ENCODE measurements at regions not wholly inside any gene's neighbourhood (a gene's known extent, or its start where the extent isn't known, plus 50 kb on each side); places are given as distances from the start of the nearest gene placed in this dataset.

- Histone ChIP-seq H3K27me3 (ENCODE audit: control insufficient read depth in 4 of 4, insufficient read depth in 4 of 4, low read length in 3 of 4) (no peaks in the 10 kb centered on the region), H3K9ac (ENCODE audit: low read depth in 1 of 2, low read length in 2 of 2) (no peak overlapping the region), H3K36me3 (ENCODE audit: control insufficient read depth in 4 of 4, insufficient read depth in 3 of 4, low read depth in 1 of 4, low read length in 3 of 4) (no peaks in the 10 kb centered on the region), H3K4me3 (ENCODE audit: low read depth in 1 of 3, low read length in 3 of 3) (no peak overlapping the region), H3K4me1 (ENCODE audit: control insufficient read depth in 4 of 4, insufficient read depth in 4 of 4, low read length in 3 of 4) (no peaks in the 10 kb centered on the region), H3K9me3 (ENCODE audit: control insufficient read depth in 4 of 4, low read length in 3 of 4) (no peaks in the 10 kb centered on the region), H3K27ac (ENCODE audit: low read depth in 1 of 2, low read length in 2 of 2) (no peak overlapping the region)
- TF ChIP-seq FOXA1 (IDR thresholded peaks at IDR 0.05) (no peak), SP1 (IDR thresholded peaks at IDR 0.05) (no peak), TAF1 (conservative IDR thresholded peaks at IDR 0.05) (no peak), EGR1 (IDR thresholded peaks at IDR 0.05; ENCODE audit: low read depth in 2 of 2) (no peak), JUND (IDR thresholded peaks at IDR 0.05) (no peak), NR2F2 (IDR thresholded peaks at IDR 0.05) (no peak), YY1 (IDR thresholded peaks at IDR 0.05) (no peak), GABPA (IDR thresholded peaks at IDR 0.05 in 1 of 2, conservative IDR thresholded peaks at IDR 0.05 in 1 of 2) (no peak)
- TF ChIP-seq, protein P1, sequence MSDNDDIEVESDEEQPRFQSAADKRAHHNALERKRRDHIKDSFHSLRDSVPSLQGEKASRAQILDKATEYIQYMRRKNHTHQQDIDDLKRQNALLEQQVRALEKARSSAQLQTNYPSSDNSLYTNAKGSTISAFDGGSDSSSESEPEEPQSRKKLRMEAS (IDR thresholded peaks at IDR 0.05): no peak
- WGBS: 70% methylated on average over 3 of the region's 3 CpGs
- no peak for DNase-seq (ENCODE audit: low spot score)
These were observed 482.2 kb downstream of the SLC16A7 start for GRCh38 chr12:60078026-60078425.

- DNase-seq (ENCODE audit: low spot score): no peak
- Histone ChIP-seq H3K36me3 (ENCODE audit: control insufficient read depth in 4 of 4, insufficient read depth in 3 of 4, low read depth in 1 of 4, low read length in 3 of 4) (no peaks in the 10 kb centered on the region), H3K4me3 (ENCODE audit: low read depth in 1 of 3, low read length in 3 of 3) (no peak overlapping the region), H3K9ac (ENCODE audit: low read depth in 1 of 2, low read length in 2 of 2) (no peak overlapping the region), H3K4me1 (ENCODE audit: control insufficient read depth in 4 of 4, insufficient read depth in 4 of 4, low read length in 3 of 4) (no peaks in the 10 kb centered on the region), H3K27ac (ENCODE audit: low read depth in 1 of 2, low read length in 2 of 2) (no peak overlapping the region), H3K9me3 (ENCODE audit: control insufficient read depth in 4 of 4, low read length in 3 of 4) (peaks cover 0 to 2% (median 0%) of the 10 kb centered on the region in 4 donors), H3K27me3 (ENCODE audit: control insufficient read depth in 4 of 4, insufficient read depth in 4 of 4, low read length in 3 of 4) (no peaks in the 10 kb centered on the region)
- TF ChIP-seq YY1 (IDR thresholded peaks at IDR 0.05): no peak
- TF ChIP-seq, protein P1 (IDR thresholded peaks at IDR 0.05): no peak
- no peak for TF ChIP-seq JUND (IDR thresholded peaks at IDR 0.05)
- TF ChIP-seq, protein P2, sequence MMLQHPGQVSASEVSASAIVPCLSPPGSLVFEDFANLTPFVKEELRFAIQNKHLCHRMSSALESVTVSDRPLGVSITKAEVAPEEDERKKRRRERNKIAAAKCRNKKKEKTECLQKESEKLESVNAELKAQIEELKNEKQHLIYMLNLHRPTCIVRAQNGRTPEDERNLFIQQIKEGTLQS (IDR thresholded peaks at IDR 0.05): no peak
- TF ChIP-seq FOXA1 (IDR thresholded peaks at IDR 0.05): no peak
These were observed 497.6 kb downstream of the SLC16A7 start for GRCh38 chr12:60093428-60093827.

- no peak overlapping the region for H3K27ac ChIP-seq (ENCODE audit: low read depth in 1 of 2, low read length in 2 of 2)
- no peak overlapping the region for H3K9ac ChIP-seq (ENCODE audit: low read depth in 1 of 2, low read length in 2 of 2)
- 63% methylated on average over 1 of the region's 1 CpG for WGBS
- H3K27me3 ChIP-seq (ENCODE audit: control insufficient read depth in 4 of 4, insufficient read depth in 4 of 4, low read length in 3 of 4): no peaks in the 10 kb centered on the region
- H3K4me1 ChIP-seq (ENCODE audit: control insufficient read depth in 4 of 4, insufficient read depth in 4 of 4, low read length in 3 of 4): no peaks in the 10 kb centered on the region
- no peak for DNase-seq (ENCODE audit: low spot score)
- peaks cover 0 to 3% (median under 1%) of the 10 kb centered on the region in 4 donors for H3K9me3 ChIP-seq (ENCODE audit: control insufficient read depth in 4 of 4, low read length in 3 of 4)
- no peaks in the 10 kb centered on the region for H3K36me3 ChIP-seq (ENCODE audit: control insufficient read depth in 4 of 4, insufficient read depth in 3 of 4, low read depth in 1 of 4, low read length in 3 of 4)
- no peak overlapping the region for H3K4me3 ChIP-seq (ENCODE audit: low read depth in 1 of 3, low read length in 3 of 3)
- TF ChIP-seq GABPA (IDR thresholded peaks at IDR 0.05 in 1 of 2, conservative IDR thresholded peaks at IDR 0.05 in 1 of 2): no peak
- no peak for TF ChIP-seq TAF1 (conservative IDR thresholded peaks at IDR 0.05)
- TF ChIP-seq, protein P1 (IDR thresholded peaks at IDR 0.05): no peak
- no peak for TF ChIP-seq JUND (IDR thresholded peaks at IDR 0.05)
- TF ChIP-seq EGR1 (IDR thresholded peaks at IDR 0.05; ENCODE audit: low read depth in 2 of 2): no peak
- TF ChIP-seq RXRA (IDR thresholded peaks at IDR 0.05): no peak
- no peak for TF ChIP-seq CTCF (IDR thresholded peaks at IDR 0.05; ENCODE audit: low read depth, low read length, missing input control)
- TF ChIP-seq SP1 (IDR thresholded peaks at IDR 0.05): no peak
- TF ChIP-seq FOXA2 (IDR thresholded peaks at IDR 0.05): no peak
- no peak for TF ChIP-seq HNF4A (conservative IDR thresholded peaks at IDR 0.05)
- TF ChIP-seq, protein P2 (IDR thresholded peaks at IDR 0.05): no peak
- TF ChIP-seq ZBTB33 (IDR thresholded peaks at IDR 0.05): no peak
- TF ChIP-seq HNF4G (IDR thresholded peaks at IDR 0.05): no peak
These were observed 498.6 kb downstream of the SLC16A7 start for GRCh38 chr12:60094436-60094835.
